T-cell (primary cell): ENCODE measurements at regions not wholly inside any gene's neighbourhood (a gene's known extent, or its start where the extent isn't known, plus 50 kb on each side); places are given as distances from the start of the nearest gene placed in this dataset.

Source experiments
- ATAC-seq, 4 experiments: fragments of 200-7000 bp in 3 of 4; fragments of 150-1000 bp in 1 of 4; cut with Tn5 transposase; replicated peaks in 1 of 4; 1 replicate in 3 of 4; 2 replicates in 1 of 4; pipeline ENCODE4 v1.10.0; 2021; ENCODE audit warnings: moderate library complexity in 3 of 4, mild to moderate bottlenecking in 2 of 4, moderate number of reproducible peaks in 1 of 4
- CTCF ChIA-PET, 2 donors: fragments of 300-600 bp; sonication (Branson Sonifier 250); formaldehyde crosslinking; loops; one replicate each; lab custom pipeline; 2022; ENCODE audit warnings: antibody characterized with exemption in 2 of 2; lab: Charles Lee
- POLR2A ChIA-PET, 2 donors: fragments of 300-600 bp; sonication (Branson Sonifier 250); formaldehyde crosslinking; loops; one replicate each; lab custom pipeline; 2022; ENCODE audit warnings: antibody characterized with exemption in 2 of 2; lab: Charles Lee
- DNase-seq, 35 experiments: peaks; one replicate each; pipeline versions ENCODE4 v3.0.0 to v3.0.0-alpha.2; 2013 to 2023
- H3K27ac ChIP-seq: one replicate; pipeline ENCODE4 v1.5.1; 2013; ENCODE audit warnings: low read length
- H3K27me3 ChIP-seq, 2 experiments: replicated peaks in 1 of 2; 1 replicate in 1 of 2; 2 replicates in 1 of 2; pipeline versions ENCODE4 v1.6.1 to v1.7.0; 2013; ENCODE audit warnings: low read length in 1 of 2, mixed read lengths in 1 of 2; ENCODE audit not compliant: control insufficient read depth in 2 of 2, insufficient read depth in 2 of 2; ENCODE audit errors: extremely low read depth in 1 of 2
- H3K36me3 ChIP-seq, 2 donors: 1 replicate in 1 of 2; 2 replicates in 1 of 2; pipeline versions ENCODE4 v1.6.1 to v1.7.0; 2013; ENCODE audit warnings: low read length in 1 of 2; ENCODE audit not compliant: control insufficient read depth in 2 of 2, insufficient read depth in 1 of 2; ENCODE audit errors: extremely low read depth in 1 of 2
- H3K4me1 ChIP-seq, 2 experiments: 1 replicate in 1 of 2; 2 replicates in 1 of 2; pipeline versions ENCODE4 v1.6.1 to v1.7.0; 2013; ENCODE audit warnings: low read length in 2 of 2, mixed read lengths in 1 of 2; ENCODE audit not compliant: insufficient read depth in 2 of 2, control insufficient read depth in 1 of 2; ENCODE audit errors: extremely low read depth in 1 of 2
- H3K4me3 ChIP-seq, 2 donors: 1 replicate in 1 of 2; 2 replicates in 1 of 2; pipeline versions ENCODE4 v1.5.1 to v1.7.0; 2013; ENCODE audit warnings: mild to moderate bottlenecking in 2 of 2, low read length in 1 of 2, moderate library complexity in 1 of 2; ENCODE audit not compliant: control insufficient read depth in 1 of 2; ENCODE audit errors: extremely low read depth in 1 of 2
- H3K9me3 ChIP-seq: 2 replicates; pipeline ENCODE4 v1.7.0; 2013
- H3K27ac Mint-ChIP-seq, 2 donors: one replicate each; pipeline ENCODE4 v1.8.0; 2020 to 2021; ENCODE audit warnings: mild to moderate bottlenecking in 2 of 2, mixed read lengths in 2 of 2
- H3K27me3 Mint-ChIP-seq, 2 donors: one replicate each; pipeline ENCODE4 v1.8.0; 2021 to 2022; ENCODE audit warnings: mixed read lengths in 2 of 2
- H3K36me3 Mint-ChIP-seq: one replicate; pipeline ENCODE4 v1.8.0; 2021; ENCODE audit warnings: mixed read lengths
- H3K4me1 Mint-ChIP-seq, 3 donors: one replicate each; pipeline ENCODE4 v1.8.0; 2020 to 2022; ENCODE audit warnings: mixed read lengths in 3 of 3, mild to moderate bottlenecking in 1 of 3
- H3K4me3 Mint-ChIP-seq, 3 donors: one replicate each; pipeline ENCODE4 v1.8.0; 2020 to 2022; ENCODE audit warnings: mild to moderate bottlenecking in 3 of 3, mixed read lengths in 3 of 3, moderate library complexity in 3 of 3
- H3K9me3 Mint-ChIP-seq, 3 donors: one replicate each; pipeline ENCODE4 v1.8.0; 2020 to 2022; ENCODE audit warnings: mixed read lengths in 3 of 3
- WGBS: methylation state at CpG from one replicate; pipeline ENCODE4 v1.1.5; 2013; ENCODE audit warnings: missing lambda C conversion rate; ENCODE audit not compliant: insufficient coverage; 5-methylcytosine and 5-hydroxymethylcytosine counted together

DNA sequence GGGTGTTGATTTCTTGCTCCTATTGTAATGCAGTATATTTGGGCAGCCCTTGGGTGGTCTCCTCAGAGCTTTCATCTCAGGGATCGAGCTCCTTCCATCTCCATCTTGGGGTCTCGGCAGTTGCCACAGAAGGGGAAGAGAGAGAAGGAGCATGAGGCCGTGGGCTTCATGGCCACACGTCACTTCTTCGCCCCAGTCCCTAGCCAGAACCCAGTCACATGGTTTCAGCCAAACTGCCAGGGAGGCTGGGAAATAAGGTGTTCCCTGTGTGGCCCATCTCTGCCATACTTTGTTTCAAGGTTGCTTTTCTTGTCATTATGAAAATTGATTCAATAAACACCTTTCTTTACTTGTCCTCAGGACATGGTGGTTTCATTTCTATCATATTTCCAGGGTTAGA, 68.4 kb upstream of the NKD1 start:
- ChIA-PET POLR2A (no interaction called here), CTCF (no interaction called here)
- H3K36me3 Mint-ChIP-seq: no peaks in the 10 kb centered on the region
- H3K9me3 Mint-ChIP-seq: peaks cover 5 to 10% (median 7%) of the 10 kb centered on the region in 3 donors
- no peak overlapping the region for H3K4me3 ChIP-seq
- H3K27me3 Mint-ChIP-seq: peaks cover 10 to 13% of the 10 kb centered on the region in 2 donors
- no peaks in the 10 kb centered on the region for H3K4me1 Mint-ChIP-seq
- ATAC-seq (no peak), DNase-seq (no peak)
- no peak overlapping the region for H3K27ac Mint-ChIP-seq
- no peaks in the 10 kb centered on the region for H3K9me3 ChIP-seq
- no peak overlapping the region for H3K4me3 Mint-ChIP-seq
- H3K27ac ChIP-seq: no peak overlapping the region
- H3K4me1 ChIP-seq: no peaks in the 10 kb centered on the region
- H3K27me3 ChIP-seq: peaks cover 0 to 35% of the 10 kb centered on the region in 2 experiments
- WGBS: no CpG with 5 or more reads among the region's 5 CpGs
- H3K36me3 ChIP-seq: no peaks in the 10 kb centered on the region

DNA sequence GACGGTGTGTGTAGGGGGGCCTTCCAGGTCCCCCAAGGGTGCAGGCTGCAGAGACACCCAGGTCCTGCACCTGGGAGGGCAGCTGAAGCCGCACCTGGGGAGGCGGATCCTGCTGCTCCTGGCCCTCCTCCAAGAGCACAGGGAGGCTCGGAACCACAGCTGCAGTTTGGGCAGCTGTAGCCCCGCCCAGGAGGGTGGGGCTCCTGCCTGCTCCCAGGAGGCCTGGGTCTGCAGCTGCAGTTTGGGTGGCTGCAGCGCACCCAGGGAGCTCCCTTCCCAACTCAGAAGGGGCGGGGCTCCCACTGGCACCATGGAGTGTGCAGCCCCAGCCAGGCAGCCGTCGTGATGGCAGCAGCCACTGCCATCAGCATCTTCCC, 69.4 kb upstream of the NKD1 start:
- H3K27me3 ChIP-seq: peaks cover 0 to 35% of the 10 kb centered on the region in 2 experiments
- ATAC-seq (no peak), DNase-seq (no peak)
- ChIA-PET CTCF (no interaction called here), POLR2A (no interaction called here)
- Mint-ChIP-seq H3K4me3 (no peak overlapping the region), H3K4me1 (peaks cover 0 to 3% (median 3%) of the 10 kb centered on the region in 3 donors), H3K27ac (no peak overlapping the region), H3K27me3 (peaks cover 5 to 6% of the 10 kb centered on the region in 2 donors), H3K36me3 (no peaks in the 10 kb centered on the region), H3K9me3 (peaks cover 1 to 2% (median 2%) of the 10 kb centered on the region in 3 donors)
- no peak overlapping the region for H3K4me3 ChIP-seq
- H3K9me3 ChIP-seq: no peaks in the 10 kb centered on the region
- no peaks in the 10 kb centered on the region for H3K36me3 ChIP-seq
- H3K4me1 ChIP-seq: no peaks in the 10 kb centered on the region
- no peak overlapping the region for H3K27ac ChIP-seq
- 59% methylated on average over 9 of the region's 9 CpGs for WGBS

DNA sequence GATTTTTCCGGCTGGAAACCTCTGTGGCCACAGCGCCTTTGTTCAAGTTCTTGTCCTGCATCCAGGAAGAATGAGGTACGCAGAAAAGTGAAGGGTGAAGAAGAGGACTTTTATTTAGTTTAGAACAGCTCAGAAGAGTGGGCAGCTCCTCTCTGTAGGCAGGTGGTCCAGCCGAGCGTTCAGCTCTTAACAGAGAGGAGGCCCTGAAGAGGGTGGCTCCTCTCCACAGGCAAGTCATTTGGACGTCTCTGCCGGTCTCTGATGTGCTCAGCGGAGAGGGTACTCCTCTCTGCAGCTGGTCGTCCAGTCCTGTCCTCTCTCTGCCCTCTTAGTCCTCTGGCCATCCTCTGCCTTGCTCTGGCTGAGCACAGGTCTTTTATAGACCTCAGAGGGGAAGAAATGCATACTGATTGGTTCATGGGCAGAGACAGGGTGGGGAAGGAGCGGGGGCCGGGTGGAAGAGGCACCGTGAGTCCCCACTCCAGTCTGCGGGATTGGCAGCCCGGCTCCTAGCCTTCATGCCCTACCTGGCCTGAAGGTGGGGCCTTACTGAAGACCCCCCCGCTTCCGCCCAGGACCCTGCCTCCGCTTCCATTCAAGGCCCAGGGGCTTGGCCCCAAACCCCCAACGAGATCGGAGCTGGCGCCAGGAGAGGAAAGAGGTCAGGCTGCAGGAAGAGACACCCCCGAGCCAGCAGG, 70.0 kb upstream of the NKD1 start:
- DNase-seq (no peak), ATAC-seq (no peak)
- no peak overlapping the region for H3K4me3 Mint-ChIP-seq
- H3K27me3 ChIP-seq: peaks cover 0 to 35% of the 10 kb centered on the region in 2 experiments
- H3K36me3 ChIP-seq: no peaks in the 10 kb centered on the region
- ChIA-PET CTCF (no interaction called here), POLR2A (no interaction called here)
- H3K9me3 Mint-ChIP-seq: no peaks in the 10 kb centered on the region
- no peak overlapping the region for H3K27ac Mint-ChIP-seq
- no peak overlapping the region for H3K4me3 ChIP-seq
- peaks cover 3 to 4% of the 10 kb centered on the region in 2 donors for H3K27me3 Mint-ChIP-seq
- 83% methylated on average over 12 of the region's 21 CpGs for WGBS
- H3K9me3 ChIP-seq: no peaks in the 10 kb centered on the region
- H3K4me1 Mint-ChIP-seq: peaks cover 0 to 9% (median 8%) of the 10 kb centered on the region in 3 donors
- H3K27ac ChIP-seq: no peak overlapping the region
- H3K36me3 Mint-ChIP-seq: no peaks in the 10 kb centered on the region
- no peaks in the 10 kb centered on the region for H3K4me1 ChIP-seq

DNA sequence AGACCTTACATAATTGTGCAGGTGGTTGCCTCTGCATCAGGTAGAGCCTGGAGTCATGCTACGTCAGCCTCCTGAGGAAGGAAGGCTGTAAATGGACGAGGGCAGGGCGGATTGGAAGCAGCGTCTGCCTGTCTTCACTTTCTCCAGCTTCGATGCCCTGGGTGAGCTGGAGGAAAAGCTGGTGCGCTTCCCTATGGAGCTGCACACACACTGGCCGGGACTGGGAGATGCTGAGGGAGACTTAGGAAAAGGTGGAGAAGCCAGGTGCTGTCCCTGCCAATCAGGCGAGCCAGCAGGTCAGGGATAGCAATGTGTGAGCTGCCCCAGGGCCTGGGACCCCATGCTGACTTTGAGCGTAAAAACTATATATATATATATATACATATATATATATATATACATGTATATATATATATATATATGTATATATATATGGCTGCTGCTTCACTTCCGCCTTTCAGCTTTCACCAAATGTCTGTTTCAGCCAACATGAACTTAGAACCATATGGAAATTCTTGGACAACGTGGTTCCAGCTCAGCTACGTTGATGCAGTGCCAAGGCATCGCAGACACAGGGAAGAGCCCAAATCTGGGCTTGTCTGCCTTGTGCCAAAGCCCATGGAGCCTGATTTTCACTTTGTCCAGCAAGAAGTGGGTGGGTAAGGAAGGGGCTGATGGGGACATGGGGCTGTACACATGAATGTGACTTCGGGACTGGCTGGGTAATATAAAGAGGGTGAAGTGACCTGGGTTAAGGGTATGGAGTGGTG, 71.5 kb upstream of the NKD1 start:
- Mint-ChIP-seq H3K4me1 (peaks cover 0 to 12% (median 11%) of the 10 kb centered on the region in 3 donors), H3K27me3 (peaks cover 2 to 3% of the 10 kb centered on the region in 2 donors), H3K9me3 (no peaks in the 10 kb centered on the region), H3K27ac (no peak overlapping the region), H3K4me3 (no peak overlapping the region), H3K36me3 (no peaks in the 10 kb centered on the region)
- no peaks in the 10 kb centered on the region for H3K9me3 ChIP-seq
- ATAC-seq: no peak
- CTCF ChIA-PET: no interaction called here
- 76% methylated on average over 10 of the region's 14 CpGs for WGBS
- DNase-seq: no peak
- H3K27ac ChIP-seq: no peak overlapping the region
- peaks cover 0 to 23% of the 10 kb centered on the region in 2 experiments for H3K27me3 ChIP-seq
- no peak overlapping the region for H3K4me3 ChIP-seq
- no peaks in the 10 kb centered on the region for H3K4me1 ChIP-seq
- no peaks in the 10 kb centered on the region for H3K36me3 ChIP-seq
- POLR2A ChIA-PET: no interaction called here

DNA sequence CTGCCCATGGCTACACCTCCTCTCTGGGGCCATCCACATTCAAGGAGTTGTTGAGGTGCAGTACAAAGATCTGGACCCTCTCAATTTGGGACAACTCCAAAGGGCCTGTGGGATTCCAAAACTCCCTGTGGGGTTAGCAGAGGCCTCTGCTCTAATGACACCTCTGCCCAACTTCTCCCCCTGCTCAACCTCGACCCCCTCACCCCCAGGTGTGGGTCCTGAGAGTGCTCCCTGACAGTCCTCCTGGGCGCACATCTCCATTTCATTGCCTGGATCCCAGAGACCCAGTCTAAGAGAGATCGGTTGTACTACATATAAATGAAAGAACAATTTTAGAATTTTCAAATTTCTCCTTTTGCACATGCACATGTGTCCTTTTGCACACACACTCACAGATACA, 73.0 kb upstream of the NKD1 start:
- Mint-ChIP-seq H3K36me3 (no peaks in the 10 kb centered on the region), H3K27ac (no peak overlapping the region), H3K4me1 (peaks cover 0 to 12% (median 11%) of the 10 kb centered on the region in 3 donors), H3K4me3 (no peak overlapping the region), H3K9me3 (no peaks in the 10 kb centered on the region), H3K27me3 (peaks cover 2 to 3% of the 10 kb centered on the region in 2 donors)
- Histone ChIP-seq H3K36me3 (no peaks in the 10 kb centered on the region), H3K4me3 (no peak overlapping the region), H3K9me3 (no peaks in the 10 kb centered on the region), H3K4me1 (no peaks in the 10 kb centered on the region), H3K27ac (no peak overlapping the region), H3K27me3 (peaks cover 0 to 22% of the 10 kb centered on the region in 2 experiments)
- ATAC-seq (no peak), DNase-seq (no peak)
- ChIA-PET POLR2A (interaction anchor here in 1 of 2 donors (0.5 kb wide), 1 partner anchor 939 kb away, joined by 4 read pairs; no protein-coding TSS in a partner anchor), CTCF (no interaction called here)
- no CpG with 5 or more reads among the region's 3 CpGs for WGBS

DNA sequence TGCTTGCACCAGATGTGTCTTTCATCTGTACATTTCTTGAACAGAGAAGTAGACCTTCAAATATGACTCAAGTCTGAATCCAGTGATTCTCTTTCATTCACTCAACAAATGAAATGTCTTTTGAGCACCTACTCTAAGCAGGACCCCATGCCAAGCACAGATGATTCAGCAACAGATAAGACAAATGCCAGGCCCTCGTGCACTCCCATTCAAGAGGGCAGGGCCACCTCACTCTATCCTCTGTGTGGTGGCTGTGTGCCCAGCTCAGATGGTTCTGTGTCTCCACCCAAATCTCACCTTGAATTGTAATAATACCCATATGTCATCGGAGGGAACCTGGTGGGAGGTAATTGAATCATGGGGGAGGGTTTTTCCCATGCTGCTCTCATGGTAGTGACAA, 74.1 kb upstream of the NKD1 start:
- WGBS: no CpG with 5 or more reads among the region's 2 CpGs
- Histone ChIP-seq H3K36me3 (no peaks in the 10 kb centered on the region), H3K27me3 (peaks cover 0 to 27% of the 10 kb centered on the region in 2 experiments), H3K4me3 (no peak overlapping the region), H3K27ac (no peak overlapping the region), H3K4me1 (no peaks in the 10 kb centered on the region), H3K9me3 (no peaks in the 10 kb centered on the region)
- Mint-ChIP-seq H3K36me3 (no peaks in the 10 kb centered on the region), H3K27me3 (peaks cover 0 to 11% of the 10 kb centered on the region in 2 donors), H3K9me3 (no peaks in the 10 kb centered on the region), H3K4me1 (peaks cover 0 to 12% (median 11%) of the 10 kb centered on the region in 3 donors), H3K27ac (no peak overlapping the region), H3K4me3 (no peak overlapping the region)
- CTCF ChIA-PET: no interaction called here
- POLR2A ChIA-PET: interaction anchor here in 1 of 2 donors (0.7 kb wide), 1 partner anchor 1065 kb away, joined by 7 read pairs; no protein-coding TSS in a partner anchor
- no peak for DNase-seq
- no peak for ATAC-seq
